ENCODE measurements at regions not wholly inside any gene's neighbourhood (a gene's known extent, or its start where the extent isn't known, plus 50 kb on each side); places are given as distances from the start of the nearest gene placed in this dataset.

DNA sequence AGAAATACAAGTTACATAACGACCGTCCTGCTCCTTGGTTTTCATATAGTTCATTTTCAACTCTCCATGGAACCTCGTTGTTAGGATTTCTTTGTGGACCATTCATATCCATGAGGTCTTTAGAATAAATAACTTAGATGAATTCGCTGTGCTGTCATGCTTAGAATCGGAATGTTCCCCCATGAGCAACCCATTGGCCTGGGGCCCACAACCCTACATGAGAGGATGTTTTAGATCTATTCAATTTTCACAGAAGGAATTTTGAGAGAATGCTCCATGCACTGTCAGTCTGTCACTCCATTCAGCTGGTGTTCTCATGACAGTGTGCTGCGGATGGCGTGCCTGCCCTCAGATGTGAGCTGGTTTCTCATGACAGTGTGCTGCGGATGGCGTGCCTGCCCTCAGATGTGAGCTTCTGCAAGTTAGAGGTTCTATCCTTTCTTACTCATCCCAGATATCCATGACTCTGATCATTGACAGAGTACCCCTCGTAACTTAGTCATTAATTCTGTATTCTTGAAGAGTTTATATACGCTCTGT, 1193.1 kb downstream of the EFNB2 start:
- no peak overlapping the region for H3K4me3 ChIP-seq (ENCODE audit: control insufficient read depth, low read depth, low read length)
- no peak for TF ChIP-seq CTCF (conservative IDR thresholded peaks at IDR 0.05; ENCODE audit: control insufficient read depth, insufficient read depth, low read depth, low read length)
- no peak for DNase-seq (ENCODE audit: low read depth)

DNA sequence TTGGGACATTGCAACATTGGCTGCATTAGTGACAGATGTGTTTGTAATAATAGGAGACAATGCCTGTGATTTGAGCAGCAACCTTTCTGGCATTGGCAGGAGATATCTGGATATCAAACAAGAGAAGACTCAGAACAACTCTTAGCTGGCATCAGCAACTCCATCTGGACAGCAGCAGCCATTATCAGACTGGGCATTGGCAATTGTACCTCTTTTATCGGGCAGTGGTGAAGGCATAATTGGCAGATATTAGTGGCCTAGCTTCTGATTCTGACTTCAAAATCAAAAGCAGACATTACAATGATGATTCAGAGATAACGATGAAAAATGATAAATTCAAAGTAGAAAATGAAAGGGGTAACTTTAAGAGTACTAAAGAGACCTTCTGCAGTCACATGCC, 1193.7 kb downstream of the EFNB2 start:
- no peak for DNase-seq (ENCODE audit: low read depth)
- H3K4me3 ChIP-seq (ENCODE audit: control insufficient read depth, low read depth, low read length), result no peak overlapping the region
- no peak for TF ChIP-seq CTCF (conservative IDR thresholded peaks at IDR 0.05; ENCODE audit: control insufficient read depth, insufficient read depth, low read depth, low read length)

DNA sequence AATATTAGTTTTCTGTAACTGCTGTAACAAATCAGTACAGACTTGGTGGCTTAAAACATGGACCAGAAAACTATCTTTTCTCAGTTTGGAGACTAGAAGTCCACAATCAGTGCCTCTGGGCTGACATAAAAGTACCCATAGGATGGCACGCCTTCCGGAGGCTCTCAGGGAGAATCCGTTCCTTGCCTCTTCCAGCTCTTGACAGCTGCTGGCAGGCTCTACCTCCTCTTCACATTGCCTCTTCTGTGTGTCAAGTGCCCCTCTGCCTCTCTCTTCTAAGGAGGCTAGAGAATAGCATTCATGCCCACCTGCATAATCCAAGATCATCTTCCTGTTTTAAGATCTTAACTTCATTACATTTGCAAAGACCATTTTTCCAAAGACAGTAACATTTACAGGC, 1194.2 kb downstream of the EFNB2 start:
- DNase-seq (ENCODE audit: low read depth), result no peak
- no peak overlapping the region for H3K4me3 ChIP-seq (ENCODE audit: control insufficient read depth, low read depth, low read length)
- TF ChIP-seq CTCF (conservative IDR thresholded peaks at IDR 0.05; ENCODE audit: control insufficient read depth, insufficient read depth, low read depth, low read length), result no peak

- no peak overlapping the region for H3K4me3 ChIP-seq (ENCODE audit: control insufficient read depth, low read depth, low read length)
- DNase-seq (ENCODE audit: low read depth), result no peak
- TF ChIP-seq CTCF (conservative IDR thresholded peaks at IDR 0.05; ENCODE audit: control insufficient read depth, insufficient read depth, low read depth, low read length), result no peak
Observed at GRCh38 chr13:105340061-105340606, 1195.3 kb downstream of the EFNB2 start.

DNA sequence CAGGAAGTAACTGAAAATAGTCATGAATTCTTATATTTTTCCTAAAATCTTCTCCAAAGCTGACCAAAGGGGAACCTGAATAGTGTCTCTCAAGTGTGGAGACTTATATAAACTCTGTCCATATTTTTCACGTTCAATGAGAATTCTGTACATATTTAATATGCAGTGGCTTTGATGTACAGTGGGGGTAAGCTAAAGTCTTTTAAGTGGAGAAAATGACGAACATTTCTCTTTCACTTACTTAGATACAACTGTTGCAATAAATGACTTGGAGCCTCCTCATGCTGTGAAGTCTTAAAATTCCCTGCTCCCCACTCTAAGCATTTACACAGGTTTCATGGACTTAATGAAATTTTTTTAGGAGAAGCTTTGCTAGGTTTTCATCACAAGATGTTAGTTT, 1196.7 kb downstream of the EFNB2 start:
- no peak for TF ChIP-seq CTCF (conservative IDR thresholded peaks at IDR 0.05; ENCODE audit: control insufficient read depth, insufficient read depth, low read depth, low read length)
- DNase-seq (ENCODE audit: low read depth), result no peak
- no peak overlapping the region for H3K4me3 ChIP-seq (ENCODE audit: control insufficient read depth, low read depth, low read length)

DNA sequence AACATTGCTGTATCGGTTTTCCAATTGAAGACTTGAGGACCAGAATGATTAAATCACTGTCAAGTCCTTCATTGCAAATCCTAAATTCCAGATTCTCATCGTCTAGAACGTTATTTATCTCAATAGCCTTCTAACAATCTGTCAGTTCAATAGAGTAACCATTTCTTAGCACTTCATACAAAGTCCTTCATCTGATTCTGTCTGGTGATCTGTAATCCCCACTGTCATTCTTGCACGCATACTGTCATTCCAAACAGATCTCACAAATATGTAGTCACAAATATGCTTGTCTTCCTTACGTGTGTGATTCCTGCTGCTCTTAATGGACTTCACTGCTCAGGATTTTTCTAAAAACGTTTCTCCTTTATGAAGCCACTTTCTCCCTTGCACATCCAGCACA, 1197.5 kb downstream of the EFNB2 start:
- no peak for TF ChIP-seq CTCF (conservative IDR thresholded peaks at IDR 0.05; ENCODE audit: control insufficient read depth, insufficient read depth, low read depth, low read length)

More for the DNA sequence above, 1197.5 kb downstream of the EFNB2 start:
- no peak overlapping the region for H3K4me3 ChIP-seq (ENCODE audit: control insufficient read depth, low read depth, low read length)
- no peak for DNase-seq (ENCODE audit: low read depth)
